ENCODE measurements at regions not wholly inside any gene's neighbourhood (a gene's known extent, or its start where the extent isn't known, plus 50 kb on each side); places are given as distances from the start of the nearest gene placed in this dataset.

DNA sequence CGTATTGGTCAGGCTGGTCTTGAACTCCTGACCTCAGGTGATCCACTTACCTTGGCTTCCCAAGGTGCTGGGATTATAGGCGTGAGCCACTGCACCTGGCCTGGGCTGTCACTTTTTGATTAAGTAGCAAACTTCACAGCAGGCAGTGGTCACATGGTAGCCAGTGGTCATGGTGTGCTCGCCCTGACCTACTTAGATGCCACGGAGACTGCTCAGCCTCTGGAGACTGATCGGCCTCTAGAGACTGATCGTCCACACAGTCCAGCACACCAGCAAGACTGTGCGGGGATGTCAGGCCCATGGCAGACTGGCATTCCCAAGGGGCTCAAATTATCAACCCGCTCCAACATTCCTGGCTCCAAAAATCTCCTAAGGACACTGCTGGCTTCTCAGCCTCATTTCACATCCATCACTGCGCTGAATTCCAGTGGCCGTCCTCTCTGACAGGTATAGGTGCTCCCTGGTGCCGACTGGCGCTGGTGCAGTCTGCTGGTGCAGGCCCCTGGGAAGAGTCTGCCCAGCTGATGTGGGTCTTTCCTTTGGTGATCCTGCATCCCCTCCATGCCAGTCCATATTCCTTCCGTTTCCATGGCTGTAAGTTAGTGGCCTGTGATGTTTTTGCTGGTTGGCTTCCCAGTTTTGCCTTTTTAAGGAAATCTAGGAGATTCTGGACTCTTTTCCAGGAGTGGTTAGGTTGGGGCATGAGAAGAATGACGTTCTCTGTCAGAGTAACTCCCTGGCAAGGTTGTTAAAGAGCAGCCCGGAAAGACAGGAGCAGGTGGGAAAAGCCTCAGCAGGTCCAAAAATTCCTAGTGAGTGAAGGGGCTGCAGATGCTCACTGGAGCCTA is 374.5 kb upstream of the HS6ST1 start:
- TF ChIP-seq CREM (CRISPR knock-in tag; IDR thresholded peaks at IDR 0.05) (no peak), SMAD3 (CRISPR knock-in tag; IDR thresholded peaks at IDR 0.05; ENCODE audit: borderline replicate concordance) (no peak), ZNF423 (CRISPR knock-in tag; IDR thresholded peaks at IDR 0.05) (no peak), ATF3 (CRISPR knock-in tag; conservative IDR thresholded peaks at IDR 0.05) (no peak), ATF2 (CRISPR knock-in tag; IDR thresholded peaks at IDR 0.05; ENCODE audit: borderline replicate concordance, low read depth) (no peak), STAT6 (CRISPR knock-in tag; conservative IDR thresholded peaks at IDR 0.05; ENCODE audit: low read depth) (no peak), SP1 (CRISPR knock-in tag; conservative IDR thresholded peaks at IDR 0.05) (no peak), NR2C2 (CRISPR knock-in tag; IDR thresholded peaks at IDR 0.05) (no peak), RELA (CRISPR knock-in tag; IDR thresholded peaks at IDR 0.05; ENCODE audit: borderline replicate concordance) (no peak), OVOL2 (CRISPR knock-in tag; IDR thresholded peaks at IDR 0.05; ENCODE audit: borderline replicate concordance) (no peak), FOXJ3 (CRISPR knock-in tag; IDR thresholded peaks at IDR 0.05; ENCODE audit: borderline replicate concordance) (no peak)
- TF ChIP-seq, protein P1, sequence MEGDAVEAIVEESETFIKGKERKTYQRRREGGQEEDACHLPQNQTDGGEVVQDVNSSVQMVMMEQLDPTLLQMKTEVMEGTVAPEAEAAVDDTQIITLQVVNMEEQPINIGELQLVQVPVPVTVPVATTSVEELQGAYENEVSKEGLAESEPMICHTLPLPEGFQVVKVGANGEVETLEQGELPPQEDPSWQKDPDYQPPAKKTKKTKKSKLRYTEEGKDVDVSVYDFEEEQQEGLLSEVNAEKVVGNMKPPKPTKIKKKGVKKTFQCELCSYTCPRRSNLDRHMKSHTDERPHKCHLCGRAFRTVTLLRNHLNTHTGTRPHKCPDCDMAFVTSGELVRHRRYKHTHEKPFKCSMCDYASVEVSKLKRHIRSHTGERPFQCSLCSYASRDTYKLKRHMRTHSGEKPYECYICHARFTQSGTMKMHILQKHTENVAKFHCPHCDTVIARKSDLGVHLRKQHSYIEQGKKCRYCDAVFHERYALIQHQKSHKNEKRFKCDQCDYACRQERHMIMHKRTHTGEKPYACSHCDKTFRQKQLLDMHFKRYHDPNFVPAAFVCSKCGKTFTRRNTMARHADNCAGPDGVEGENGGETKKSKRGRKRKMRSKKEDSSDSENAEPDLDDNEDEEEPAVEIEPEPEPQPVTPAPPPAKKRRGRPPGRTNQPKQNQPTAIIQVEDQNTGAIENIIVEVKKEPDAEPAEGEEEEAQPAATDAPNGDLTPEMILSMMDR (IDR thresholded peaks at IDR 0.05): no peak
- TF ChIP-seq, protein P2, sequence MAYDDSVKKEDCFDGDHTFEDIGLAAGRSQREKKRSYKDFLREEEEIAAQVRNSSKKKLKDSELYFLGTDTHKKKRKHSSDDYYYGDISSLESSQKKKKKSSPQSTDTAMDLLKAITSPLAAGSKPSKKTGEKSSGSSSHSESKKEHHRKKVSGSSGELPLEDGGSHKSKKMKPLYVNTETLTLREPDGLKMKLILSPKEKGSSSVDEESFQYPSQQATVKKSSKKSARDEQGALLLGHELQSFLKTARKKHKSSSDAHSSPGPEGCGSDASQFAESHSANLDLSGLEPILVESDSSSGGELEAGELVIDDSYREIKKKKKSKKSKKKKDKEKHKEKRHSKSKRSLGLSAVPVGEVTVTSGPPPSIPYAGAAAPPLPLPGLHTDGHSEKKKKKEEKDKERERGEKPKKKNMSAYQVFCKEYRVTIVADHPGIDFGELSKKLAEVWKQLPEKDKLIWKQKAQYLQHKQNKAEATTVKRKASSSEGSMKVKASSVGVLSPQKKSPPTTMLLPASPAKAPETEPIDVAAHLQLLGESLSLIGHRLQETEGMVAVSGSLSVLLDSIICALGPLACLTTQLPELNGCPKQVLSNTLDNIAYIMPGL (CRISPR knock-in tag; IDR thresholded peaks at IDR 0.05): no peak
- TF ChIP-seq, protein P3, sequence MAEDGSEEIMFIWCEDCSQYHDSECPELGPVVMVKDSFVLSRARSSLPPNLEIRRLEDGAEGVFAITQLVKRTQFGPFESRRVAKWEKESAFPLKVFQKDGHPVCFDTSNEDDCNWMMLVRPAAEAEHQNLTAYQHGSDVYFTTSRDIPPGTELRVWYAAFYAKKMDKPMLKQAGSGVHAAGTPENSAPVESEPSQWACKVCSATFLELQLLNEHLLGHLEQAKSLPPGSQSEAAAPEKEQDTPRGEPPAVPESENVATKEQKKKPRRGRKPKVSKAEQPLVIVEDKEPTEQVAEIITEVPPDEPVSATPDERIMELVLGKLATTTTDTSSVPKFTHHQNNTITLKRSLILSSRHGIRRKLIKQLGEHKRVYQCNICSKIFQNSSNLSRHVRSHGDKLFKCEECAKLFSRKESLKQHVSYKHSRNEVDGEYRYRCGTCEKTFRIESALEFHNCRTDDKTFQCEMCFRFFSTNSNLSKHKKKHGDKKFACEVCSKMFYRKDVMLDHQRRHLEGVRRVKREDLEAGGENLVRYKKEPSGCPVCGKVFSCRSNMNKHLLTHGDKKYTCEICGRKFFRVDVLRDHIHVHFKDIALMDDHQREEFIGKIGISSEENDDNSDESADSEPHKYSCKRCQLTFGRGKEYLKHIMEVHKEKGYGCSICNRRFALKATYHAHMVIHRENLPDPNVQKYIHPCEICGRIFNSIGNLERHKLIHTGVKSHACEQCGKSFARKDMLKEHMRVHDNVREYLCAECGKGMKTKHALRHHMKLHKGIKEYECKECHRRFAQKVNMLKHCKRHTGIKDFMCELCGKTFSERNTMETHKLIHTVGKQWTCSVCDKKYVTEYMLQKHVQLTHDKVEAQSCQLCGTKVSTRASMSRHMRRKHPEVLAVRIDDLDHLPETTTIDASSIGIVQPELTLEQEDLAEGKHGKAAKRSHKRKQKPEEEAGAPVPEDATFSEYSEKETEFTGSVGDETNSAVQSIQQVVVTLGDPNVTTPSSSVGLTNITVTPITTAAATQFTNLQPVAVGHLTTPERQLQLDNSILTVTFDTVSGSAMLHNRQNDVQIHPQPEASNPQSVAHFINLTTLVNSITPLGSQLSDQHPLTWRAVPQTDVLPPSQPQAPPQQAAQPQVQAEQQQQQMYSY (CRISPR knock-in tag; IDR thresholded peaks at IDR 0.05): no peak
